Right atrium auricular region (tissue), 2 donors: ENCODE measurements at regions not wholly inside any gene's neighbourhood (a gene's known extent, or its start where the extent isn't known, plus 50 kb on each side); places are given as distances from the start of the nearest gene placed in this dataset.

Source experiments
- DNase-seq: peaks from one replicate; pipeline ENCODE4 v3.0.0-alpha.2; 2019; ENCODE audit warnings: low spot score
- H3K27ac ChIP-seq, 2 donors: fragments of 200-600 bp; sonication (generic); 1 replicate in 1 of 2; 2 replicates in 1 of 2; pipeline ENCODE4 v1.5.1; 2016 to 2019
- H3K27me3 ChIP-seq, 2 donors: fragments of 200-600 bp; sonication (generic); one replicate each; pipeline versions ENCODE4 v1.5.1 to v1.6.0; 2017 to 2019
- H3K36me3 ChIP-seq: fragments of 200-600 bp; sonication (generic); one replicate; pipeline ENCODE4 v1.5.1; 2016
- H3K4me1 ChIP-seq, 2 donors: fragments of 200-600 bp; sonication (generic); one replicate each; pipeline versions ENCODE4 v1.5.1 to v1.6.0; 2017 to 2019
- H3K4me3 ChIP-seq, 2 donors: fragments of 200-600 bp; sonication (generic); 1 replicate in 1 of 2; 2 replicates in 1 of 2; pipeline ENCODE4 v1.5.1; 2017 to 2019; ENCODE audit warnings: mild to moderate bottlenecking in 1 of 2, moderate library complexity in 1 of 2
- H3K9me3 ChIP-seq, 2 donors: fragments of 200-600 bp; sonication (generic); one replicate each; pipeline ENCODE4 v1.5.1; 2019
- CTCF ChIP-seq, 2 donors: fragments of 200-600 bp; sonication (generic); IDR thresholded peaks; one replicate each; pipeline ENCODE4 v1.5.1; 2019; ENCODE audit warnings: antibody characterized with exemption in 2 of 2

GRCh38 chr3:43953814-43954692 is 263.3 kb downstream of the ABHD5 start:
- no peak for DNase-seq
- no peak for TF ChIP-seq CTCF (IDR thresholded peaks at IDR 0.05)
- H3K36me3 ChIP-seq = no peaks in the 10 kb centered on the region
- H3K27me3 ChIP-seq = peaks cover 0 to 3% of the 10 kb centered on the region in 2 donors
- peaks cover 0 to 6% of the 10 kb centered on the region in 2 donors for H3K4me1 ChIP-seq
- H3K4me3 ChIP-seq = no peak overlapping the region
- no peaks in the 10 kb centered on the region for H3K9me3 ChIP-seq
- no peak overlapping the region for H3K27ac ChIP-seq

- H3K36me3 ChIP-seq = no peaks in the 10 kb centered on the region
These were observed 266.2 kb downstream of the ABHD5 start for GRCh38 chr3:43956945-43957344.

GRCh38 chr3:43957553-43957952 is 266.8 kb downstream of the ABHD5 start:
- Histone ChIP-seq H3K36me3 (no peaks in the 10 kb centered on the region), H3K4me1 (peaks cover 0 to 6% of the 10 kb centered on the region in 2 donors), H3K4me3 (no peak overlapping the region), H3K27ac (no peak overlapping the region), H3K9me3 (no peaks in the 10 kb centered on the region), H3K27me3 (no peaks in the 10 kb centered on the region)
- no peak for DNase-seq
- TF ChIP-seq CTCF (IDR thresholded peaks at IDR 0.05) = no peak

More at GRCh38 chr3:43956945-43957344, 266.2 kb downstream of the ABHD5 start:
- Histone ChIP-seq H3K4me1 (peaks cover 0 to 6% of the 10 kb centered on the region in 2 donors), H3K27me3 (no peaks in the 10 kb centered on the region), H3K4me3 (no peak overlapping the region), H3K27ac (no peak overlapping the region), H3K9me3 (no peaks in the 10 kb centered on the region)
- no peak for TF ChIP-seq CTCF (IDR thresholded peaks at IDR 0.05)
- no peak for DNase-seq

GRCh38 chr3:43958005-43958770 is 267.4 kb downstream of the ABHD5 start:
- Histone ChIP-seq H3K27me3 (no peaks in the 10 kb centered on the region), H3K4me3 (no peak overlapping the region), H3K9me3 (no peaks in the 10 kb centered on the region), H3K36me3 (no peaks in the 10 kb centered on the region), H3K27ac (no peak overlapping the region), H3K4me1 (peaks cover 0 to 6% of the 10 kb centered on the region in 2 donors)
- no peak for DNase-seq
- no peak for TF ChIP-seq CTCF (IDR thresholded peaks at IDR 0.05)

GRCh38 chr3:43958973-43959372 is 268.2 kb downstream of the ABHD5 start:
- Histone ChIP-seq H3K27ac (no peak overlapping the region), H3K9me3 (no peaks in the 10 kb centered on the region), H3K27me3 (no peaks in the 10 kb centered on the region), H3K4me1 (no peaks in the 10 kb centered on the region), H3K36me3 (no peaks in the 10 kb centered on the region), H3K4me3 (no peak overlapping the region)
- TF ChIP-seq CTCF (IDR thresholded peaks at IDR 0.05) = no peak
- no peak for DNase-seq
